ENCODE measurements at regions not wholly inside any gene's neighbourhood (a gene's known extent, or its start where the extent isn't known, plus 50 kb on each side); places are given as distances from the start of the nearest gene placed in this dataset.
"Not testable (repeated sequence)": the region's sequence is repeated elsewhere in the genome, so short reads cannot be mapped to it uniquely, and the experiment has no call there.

DNA sequence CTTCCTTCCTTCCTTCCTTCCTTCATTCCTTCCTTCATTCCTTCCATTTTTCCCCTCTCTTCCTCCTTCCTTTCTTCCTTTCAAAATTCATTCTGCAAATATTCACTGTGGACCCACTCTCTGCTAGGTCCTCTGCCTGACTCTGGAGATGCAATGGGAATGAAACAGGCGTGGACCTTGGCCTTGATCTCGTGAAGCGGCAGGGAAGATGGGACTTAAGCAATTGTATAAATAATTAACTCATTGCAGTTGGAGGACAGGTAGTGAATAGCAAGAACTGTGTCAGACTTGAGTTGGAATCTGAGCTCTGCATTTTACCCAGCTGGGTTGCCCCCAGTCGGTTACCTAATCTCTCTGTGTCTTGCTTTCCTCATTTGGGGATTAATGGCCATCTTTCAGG, 230.6 kb upstream of the LHX5 start:
- Histone ChIP-seq H3K4me3 (no peak overlapping the region), H3K36me3 (no peaks in the 10 kb centered on the region), H3K27me3 (peaks cover 24% of the 10 kb centered on the region), H3K9me3 (no peaks in the 10 kb centered on the region)
- DNase-seq, result no peak

DNA sequence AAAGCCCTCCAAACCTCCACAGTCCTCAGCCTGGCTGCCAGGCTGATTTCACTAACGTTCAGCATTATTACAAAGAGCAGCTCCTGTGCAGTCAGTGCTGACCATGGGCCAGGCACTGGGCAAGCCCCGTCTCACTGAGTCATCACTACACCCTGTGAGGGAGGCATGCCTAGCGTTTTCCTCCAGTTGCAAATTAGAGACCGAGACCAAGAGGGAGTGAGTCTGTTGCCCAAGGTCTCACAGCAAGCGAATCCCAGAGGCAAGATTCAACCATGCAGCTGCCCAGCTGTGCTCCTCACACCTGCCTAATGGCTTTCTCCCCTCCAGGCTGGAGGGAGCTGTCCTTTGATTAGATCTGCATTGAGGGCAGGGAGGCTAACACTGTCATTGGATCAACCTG, 229.3 kb upstream of the LHX5 start:
- Histone ChIP-seq H3K27me3 (peaks cover 21% of the 10 kb centered on the region), H3K4me3 (no peak overlapping the region), H3K9me3 (no peaks in the 10 kb centered on the region), H3K36me3 (no peaks in the 10 kb centered on the region)
- peak; percentile 76 for DNase-seq

DNA sequence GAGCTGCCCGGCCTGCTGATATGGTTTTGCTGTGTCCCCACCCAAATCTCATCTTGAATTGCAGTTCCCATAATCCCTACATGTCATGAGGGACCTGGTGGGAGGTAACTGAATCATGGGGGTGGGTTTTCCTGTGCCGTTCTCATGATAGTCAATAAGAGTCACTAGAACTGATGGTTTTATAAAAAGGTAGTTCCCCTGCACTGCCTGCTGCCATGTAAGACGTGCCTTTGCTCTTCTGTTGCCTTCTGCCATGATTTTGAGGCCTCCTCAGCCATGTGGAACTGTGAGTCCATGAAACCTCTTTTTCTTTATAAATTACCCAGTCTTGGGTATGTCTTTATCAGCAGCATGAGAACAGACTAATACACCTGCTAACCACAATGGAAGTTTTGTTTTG, 228.3 kb upstream of the LHX5 start:
- peaks cover 11% of the 10 kb centered on the region for H3K27me3 ChIP-seq
- not testable (repeated sequence) for H3K36me3 ChIP-seq, H3K9me3 ChIP-seq, H3K4me3 ChIP-seq, DNase-seq

DNA sequence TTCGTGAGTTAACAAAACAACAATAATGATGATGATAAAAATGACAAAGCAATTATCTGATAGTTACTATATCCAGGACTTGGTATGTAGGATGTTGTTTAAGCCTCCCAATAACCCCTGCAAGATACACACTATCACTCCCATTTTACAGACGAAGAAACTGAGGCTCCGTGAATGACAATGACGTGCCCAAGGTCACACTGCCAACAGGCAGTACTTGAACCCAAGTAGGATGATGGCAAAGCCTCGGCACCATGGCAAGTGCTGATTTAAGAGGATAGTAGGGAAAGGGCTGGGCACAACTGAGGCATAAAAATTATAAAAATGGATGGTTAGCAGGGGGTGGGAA, 226.8 kb upstream of the LHX5 start:
- H3K27me3 ChIP-seq, result peaks cover 8% of the 10 kb centered on the region
- H3K4me3 ChIP-seq, result no peak overlapping the region
- DNase-seq, result no peak
- H3K9me3 ChIP-seq, result no peaks in the 10 kb centered on the region
- no peaks in the 10 kb centered on the region for H3K36me3 ChIP-seq

DNA sequence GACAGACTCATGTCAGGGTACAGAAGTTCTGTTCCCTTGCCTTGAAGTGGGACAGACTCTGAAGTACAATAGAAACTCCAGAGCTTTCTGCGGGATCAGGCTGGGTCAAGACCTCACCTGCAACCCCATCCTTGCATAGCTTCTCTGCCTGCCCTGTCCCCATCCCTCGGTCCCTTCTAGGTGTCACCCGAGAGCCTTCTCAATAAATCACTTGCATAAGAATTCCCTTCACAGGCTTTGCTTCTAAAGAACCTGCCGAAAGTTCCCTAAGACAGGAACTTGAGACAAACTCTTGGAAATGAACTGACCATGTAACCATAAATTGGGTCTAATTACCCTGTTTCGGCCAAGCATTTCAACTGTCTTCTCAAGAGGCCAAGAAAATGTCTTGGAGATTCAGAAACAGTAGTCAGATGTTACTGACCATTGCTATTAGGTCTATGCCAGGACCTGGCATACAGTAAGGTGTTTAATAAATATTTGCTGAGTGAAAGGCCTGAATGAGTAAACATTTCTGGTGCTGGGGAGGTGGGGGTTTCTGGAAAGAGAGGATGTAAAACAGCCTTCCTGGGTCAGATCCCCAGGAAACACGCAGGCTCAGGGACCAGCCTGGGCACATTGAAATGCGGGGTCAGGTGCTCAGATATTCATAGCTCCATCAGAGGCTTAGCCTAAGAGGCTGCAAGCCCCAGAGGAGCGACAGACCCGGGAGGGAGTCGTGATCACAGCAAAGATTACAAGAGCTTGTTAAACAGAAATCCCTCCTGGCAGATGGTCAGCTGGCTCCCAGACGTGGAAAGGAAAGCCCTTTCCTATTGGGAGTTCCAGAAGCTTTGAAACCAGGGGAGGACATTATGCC, 226.2 kb upstream of the LHX5 start:
- Histone ChIP-seq H3K27me3 (peaks cover 7% of the 10 kb centered on the region), H3K9me3 (no peaks in the 10 kb centered on the region), H3K4me3 (no peak overlapping the region), H3K36me3 (no peaks in the 10 kb centered on the region)
- DNase-seq, result peak; percentile 31

DNA sequence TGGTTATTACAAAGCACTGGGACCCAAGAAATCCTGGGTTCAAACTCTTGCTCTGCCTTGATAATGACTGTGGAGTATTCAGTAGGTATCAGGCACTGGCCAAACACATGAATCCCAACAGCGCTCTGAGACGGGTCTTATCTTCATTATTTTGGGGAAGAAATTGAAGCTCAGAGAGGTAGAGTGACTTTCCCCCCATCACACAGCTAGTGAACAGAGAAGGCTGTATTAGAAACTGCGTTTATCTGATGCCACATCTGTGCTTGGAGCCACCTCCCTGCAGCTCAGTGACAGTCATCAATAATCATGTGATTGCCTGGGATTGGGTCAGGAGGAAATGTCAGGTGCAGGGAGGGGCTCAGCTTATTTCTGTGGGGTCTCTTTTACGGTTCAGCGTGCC, 225.4 kb upstream of the LHX5 start:
- peaks cover 7% of the 10 kb centered on the region for H3K27me3 ChIP-seq
- no peaks in the 10 kb centered on the region for H3K36me3 ChIP-seq
- DNase-seq, result no peak
- no peaks in the 10 kb centered on the region for H3K9me3 ChIP-seq
- H3K4me3 ChIP-seq, result no peak overlapping the region

DNA sequence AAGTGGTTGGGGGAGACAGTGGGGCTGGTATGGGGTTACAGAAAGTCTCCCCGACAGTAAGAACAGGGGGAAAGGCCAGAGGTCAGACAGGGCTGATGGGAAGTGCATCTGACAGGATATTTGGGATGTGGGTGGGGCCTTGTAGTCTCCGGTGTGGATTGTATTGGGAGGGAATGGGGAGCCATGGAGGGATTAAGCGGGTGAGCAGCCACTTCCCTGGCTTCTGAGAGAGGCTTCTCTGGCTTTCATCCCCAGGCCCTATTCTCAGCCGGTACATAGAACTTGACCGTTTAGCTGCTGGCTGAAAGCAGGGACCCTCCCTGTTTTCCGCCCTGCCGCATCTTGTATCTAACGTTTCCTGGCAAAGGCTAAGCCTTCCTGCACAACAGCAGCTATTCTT, 222.0 kb upstream of the LHX5 start:
- Histone ChIP-seq H3K36me3 (no peaks in the 10 kb centered on the region), H3K4me3 (no peak overlapping the region), H3K9me3 (no peaks in the 10 kb centered on the region), H3K27me3 (peaks cover 7% of the 10 kb centered on the region)
- DNase-seq, result no peak

DNA sequence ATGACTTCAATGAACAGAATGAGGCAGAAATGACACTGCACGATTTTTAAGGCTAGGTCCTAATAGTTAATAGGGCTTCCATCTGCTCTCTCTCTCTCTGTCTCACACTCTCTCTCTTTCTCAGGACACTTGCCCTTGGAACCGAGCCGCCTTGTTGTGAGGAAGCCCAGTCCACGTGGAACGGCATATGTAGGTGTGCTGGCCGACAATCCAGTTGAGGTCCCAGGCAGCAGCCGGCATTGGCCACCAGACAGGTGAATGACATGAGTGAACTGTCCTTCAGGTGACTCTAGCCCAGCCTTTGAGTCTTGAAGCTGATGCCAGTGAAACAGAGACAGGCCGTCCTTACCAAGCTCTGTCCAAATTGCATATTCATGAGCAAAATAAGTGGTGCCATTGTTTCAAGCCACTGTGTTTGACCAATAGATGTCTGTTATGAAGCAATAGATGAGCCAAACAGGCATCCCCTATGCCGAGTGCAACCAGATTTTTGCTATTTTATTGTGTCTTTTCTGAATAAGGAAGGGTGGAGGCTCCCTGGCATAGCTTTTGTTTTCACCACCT, 217.5 kb upstream of the LHX5 start:
- Histone ChIP-seq H3K4me3 (no peak overlapping the region), H3K27me3 (peaks cover 3% of the 10 kb centered on the region; the same call in 1 of the 2 replicates), H3K9me3 (no peaks in the 10 kb centered on the region), H3K36me3 (no peaks in the 10 kb centered on the region)
- DNase-seq, result no peak

DNA sequence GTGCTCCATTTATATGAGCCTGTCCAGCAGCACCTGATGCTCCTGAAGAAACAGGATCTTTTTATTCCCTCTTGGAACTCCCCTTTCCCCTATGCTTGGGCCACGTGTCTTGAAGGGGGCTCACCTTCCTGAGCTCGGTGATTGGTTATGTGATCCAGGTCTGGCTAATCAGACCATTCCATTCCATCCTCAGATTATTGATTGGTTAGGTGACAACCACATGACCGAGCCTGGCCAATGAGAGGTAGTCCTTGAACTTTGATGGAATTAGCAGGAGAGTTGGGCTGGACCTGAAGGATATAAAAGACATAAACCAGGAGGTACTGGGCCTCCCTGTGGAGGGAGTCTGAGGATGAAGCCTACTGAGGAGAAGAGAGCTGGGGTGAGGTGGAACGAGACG, 216.6 kb upstream of the LHX5 start:
- DNase-seq, result no peak
- Histone ChIP-seq H3K9me3 (no peaks in the 10 kb centered on the region), H3K36me3 (no peaks in the 10 kb centered on the region), H3K27me3 (no peaks in the 10 kb centered on the region), H3K4me3 (no peak overlapping the region)

DNA sequence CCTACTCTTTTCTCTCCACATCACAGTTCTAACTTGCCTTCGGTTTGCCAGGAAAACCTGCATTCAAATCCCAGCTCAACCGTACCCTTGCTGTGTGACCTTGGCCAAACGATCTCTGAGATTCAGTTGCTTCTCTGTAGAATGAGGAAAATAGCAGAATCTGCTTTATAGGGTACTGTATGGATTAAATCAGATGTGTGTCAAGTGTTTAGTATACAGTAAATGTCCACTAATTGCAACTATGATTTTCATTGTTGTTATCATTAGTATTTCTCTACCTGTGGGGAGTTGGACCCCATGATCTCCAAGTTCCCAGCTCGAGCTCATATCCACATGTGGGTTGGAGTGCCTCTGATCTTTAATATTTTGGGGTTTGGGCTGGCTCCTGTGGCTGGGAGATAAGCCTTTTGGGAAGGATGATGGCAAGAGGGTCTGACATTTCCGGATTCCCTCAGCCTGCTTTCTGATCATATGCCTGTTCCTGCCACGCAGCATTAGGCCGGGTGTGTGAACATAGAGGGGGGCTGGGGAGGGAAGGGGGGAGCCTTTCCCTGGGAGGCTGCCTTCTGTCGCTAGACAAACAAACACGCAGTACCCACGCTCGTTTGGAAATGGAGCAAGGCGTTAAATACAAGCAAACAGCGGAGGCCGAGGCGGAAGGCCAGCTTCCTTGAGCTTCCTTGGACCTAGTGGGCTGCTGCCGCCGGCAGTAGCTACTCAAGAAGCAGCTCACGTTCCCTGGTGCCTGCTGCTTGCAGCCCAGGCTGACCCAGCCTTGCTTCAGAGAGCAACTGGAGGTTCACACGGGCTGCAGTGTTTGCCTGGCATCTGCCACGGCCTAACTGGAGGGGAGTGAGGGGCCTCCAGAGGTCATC, 213.5 kb upstream of the LHX5 start:
- Histone ChIP-seq H3K4me3 (no peak overlapping the region), H3K9me3 (no peaks in the 10 kb centered on the region), H3K36me3 (no peaks in the 10 kb centered on the region), H3K27me3 (no peaks in the 10 kb centered on the region)
- DNase-seq, result no peak

DNA sequence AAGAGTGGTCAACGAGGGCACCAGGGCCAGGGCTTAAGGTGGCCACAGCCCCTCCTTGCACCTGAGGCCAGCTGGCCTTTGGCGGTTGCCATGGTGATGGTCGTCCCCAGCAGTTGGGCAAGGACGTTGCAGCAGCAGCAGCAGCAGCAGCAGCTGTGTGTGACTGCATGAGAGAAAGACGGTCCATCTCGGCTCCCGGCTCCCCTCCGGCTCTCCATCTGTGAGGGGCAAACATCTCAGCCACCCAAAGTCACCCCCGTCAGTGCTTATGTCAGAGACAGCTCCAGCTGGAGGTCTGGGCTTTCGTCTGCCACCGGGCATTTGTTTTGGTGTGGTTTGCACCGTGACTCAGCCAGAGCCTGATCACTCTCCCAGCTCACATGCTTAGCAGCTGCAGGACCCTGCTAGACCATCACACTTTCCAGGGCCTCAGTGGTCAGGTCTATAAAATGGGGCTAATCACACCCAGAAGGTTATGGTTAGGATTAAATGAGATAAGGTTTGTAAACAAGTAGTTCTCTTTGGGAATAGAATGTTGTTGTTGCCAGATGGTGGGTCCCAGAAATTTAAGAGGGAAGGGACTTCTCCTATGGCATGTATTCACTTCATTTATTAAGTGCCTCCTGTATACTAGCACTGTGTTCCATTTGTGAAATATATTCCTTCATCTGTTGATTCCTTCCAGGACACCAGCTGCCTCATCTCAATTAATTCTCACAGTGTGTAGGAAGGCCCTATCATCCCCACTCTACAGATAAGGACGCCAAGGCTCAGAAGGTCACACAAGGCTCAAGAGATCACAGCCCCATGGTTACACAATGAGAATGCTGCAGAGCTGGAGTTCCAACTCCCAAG, 212.6 kb upstream of the LHX5 start:
- H3K4me3 ChIP-seq, result no peak overlapping the region
- H3K36me3 ChIP-seq, result no peaks in the 10 kb centered on the region
- no peaks in the 10 kb centered on the region for H3K9me3 ChIP-seq
- 0 out of 2 replicates have a peak, but pooled peaks cover 2% of the 10 kb centered on the region for H3K27me3 ChIP-seq
- no peak for DNase-seq

DNA sequence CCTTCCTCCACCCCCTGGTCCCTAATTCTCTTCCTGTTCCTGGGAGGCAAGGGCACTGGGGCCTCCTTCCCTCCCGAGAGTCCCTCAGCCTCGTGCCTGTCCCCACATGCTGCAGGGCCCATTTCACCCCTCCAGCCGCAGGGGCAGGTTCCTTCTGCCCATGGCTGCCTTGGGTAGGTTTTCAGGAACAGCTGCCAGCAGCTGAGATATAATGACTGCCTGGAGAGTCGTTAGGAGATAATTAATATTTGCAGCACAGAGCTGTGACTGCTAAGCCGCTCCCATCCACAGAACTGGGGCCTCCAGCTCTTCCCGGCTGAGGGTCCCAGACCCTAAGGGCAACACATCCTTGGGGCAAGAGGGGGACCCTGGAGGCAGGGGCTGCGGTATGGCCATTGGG, 211.9 kb upstream of the LHX5 start:
- Histone ChIP-seq H3K27me3 (peaks cover 3% of the 10 kb centered on the region; the same call in 1 of the 2 replicates), H3K36me3 (no peaks in the 10 kb centered on the region), H3K9me3 (no peaks in the 10 kb centered on the region), H3K4me3 (no peak overlapping the region)
- no peak for DNase-seq

DNA sequence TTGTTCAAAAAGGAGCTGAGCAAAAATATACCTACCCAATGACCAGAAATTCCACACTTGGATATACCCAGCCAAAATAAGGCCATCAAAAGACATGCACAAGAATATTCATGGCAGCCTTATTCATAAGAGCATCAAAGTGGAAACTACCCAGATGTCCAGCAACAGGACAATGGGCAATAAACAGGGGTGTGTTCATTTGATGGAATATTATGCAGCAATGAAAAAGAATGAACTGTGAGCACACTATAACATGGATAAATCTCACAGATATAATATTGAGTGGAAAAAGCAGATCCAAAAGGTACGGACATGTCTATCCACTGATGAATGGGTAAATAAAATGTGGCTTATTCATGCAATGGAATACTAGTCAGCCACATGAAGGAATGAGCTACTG, 209.2 kb upstream of the LHX5 start:
- no peak for DNase-seq
- no peak overlapping the region for H3K4me3 ChIP-seq
- no peaks in the 10 kb centered on the region for H3K9me3 ChIP-seq
- no peaks in the 10 kb centered on the region for H3K36me3 ChIP-seq
- H3K27me3 ChIP-seq, result peaks cover 21% of the 10 kb centered on the region

DNA sequence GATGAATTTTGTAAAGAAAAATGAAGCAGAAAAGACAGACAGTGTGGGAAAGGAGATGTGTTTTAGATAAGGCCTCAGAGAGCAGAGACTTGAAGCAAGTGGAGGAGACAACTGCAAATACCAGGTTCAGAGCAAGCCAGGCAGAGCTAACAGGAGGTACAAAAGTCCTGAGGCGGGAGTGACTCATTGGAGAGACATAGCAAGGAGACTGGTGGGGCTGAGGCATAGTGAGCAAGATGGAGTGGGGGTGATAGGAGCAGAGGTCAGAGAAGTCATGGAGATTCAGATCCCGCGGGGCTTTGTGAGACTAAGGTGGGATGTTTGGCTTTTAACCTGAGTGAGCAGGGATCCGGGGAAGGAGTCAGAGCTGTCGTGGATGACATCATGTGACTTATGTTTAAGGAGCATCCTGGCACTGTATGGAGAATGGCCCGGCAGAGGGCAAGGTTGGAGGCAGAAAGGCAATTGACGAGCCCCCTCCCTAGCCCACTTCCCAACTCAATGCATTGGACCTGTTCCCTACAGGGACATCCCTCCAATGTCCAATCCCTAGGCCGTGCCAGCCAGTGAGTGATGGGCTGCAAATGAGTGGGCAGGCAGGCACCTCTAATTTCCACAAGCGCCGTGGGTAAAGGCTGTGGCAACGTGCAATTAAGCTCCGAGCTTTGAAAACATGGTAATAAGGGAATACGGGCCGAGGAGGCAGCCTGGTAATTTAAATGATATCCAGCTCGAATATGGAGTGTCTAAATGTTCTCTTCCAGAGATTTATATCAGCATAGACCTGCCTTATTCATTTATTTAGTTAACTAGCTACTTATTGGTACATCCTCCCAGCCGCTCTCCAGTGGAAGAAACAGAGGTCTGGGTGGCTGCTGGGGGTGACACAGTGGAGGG, 206.8 kb upstream of the LHX5 start:
- DNase-seq, result no peak
- Histone ChIP-seq H3K27me3 (peaks cover 38% of the 10 kb centered on the region), H3K9me3 (no peaks in the 10 kb centered on the region), H3K36me3 (no peaks in the 10 kb centered on the region), H3K4me3 (no peak overlapping the region)

DNA sequence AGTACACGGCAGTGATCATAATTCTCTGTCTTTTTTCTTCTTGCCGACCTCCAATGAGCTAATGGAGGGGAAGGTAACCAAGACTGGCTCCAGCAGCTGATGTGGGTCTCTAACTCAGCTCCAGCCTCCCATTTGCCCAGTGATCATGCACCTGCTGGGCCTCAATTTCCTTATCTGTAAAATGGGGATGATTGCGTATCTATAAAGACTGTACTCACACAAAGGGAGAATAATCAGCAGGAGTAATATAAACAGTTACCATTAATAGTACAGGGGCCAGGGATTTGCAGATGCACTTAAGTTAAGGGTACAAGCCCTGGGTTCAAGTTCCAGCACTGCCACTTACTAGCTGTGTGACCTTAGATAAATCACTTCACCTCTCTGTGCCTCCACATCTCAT, 204.9 kb upstream of the LHX5 start:
- Histone ChIP-seq H3K36me3 (no peaks in the 10 kb centered on the region), H3K27me3 (peaks cover 38% of the 10 kb centered on the region), H3K9me3 (no peaks in the 10 kb centered on the region), H3K4me3 (no peak overlapping the region)
- no peak for DNase-seq

DNA sequence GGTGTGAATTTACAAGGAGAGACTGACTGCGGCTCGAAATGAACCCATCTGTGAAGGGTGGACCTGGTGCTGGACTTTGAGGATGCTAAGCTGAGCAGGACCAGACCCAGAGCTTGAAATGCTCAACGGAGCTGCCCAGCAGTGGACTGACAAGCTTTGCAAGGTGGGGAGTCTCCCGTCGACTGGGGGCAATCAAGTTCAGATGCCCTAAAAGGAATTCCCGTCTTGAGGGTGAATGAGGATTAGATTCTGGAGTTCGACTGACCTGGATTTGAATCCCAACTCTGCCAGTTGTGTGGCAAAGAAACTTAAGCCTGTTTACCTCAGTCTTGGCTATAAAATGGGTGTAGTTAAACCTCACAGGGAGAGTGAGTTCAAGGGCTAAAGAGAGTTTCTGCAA, 204.4 kb upstream of the LHX5 start:
- Histone ChIP-seq H3K9me3 (no peaks in the 10 kb centered on the region), H3K27me3 (peaks cover 38% of the 10 kb centered on the region), H3K4me3 (no peak overlapping the region), H3K36me3 (no peaks in the 10 kb centered on the region)
- no peak for DNase-seq

Measured in MG63 (cell line).